ENCODE measurements at regions not wholly inside any gene's neighbourhood (a gene's known extent, or its start where the extent isn't known, plus 50 kb on each side); places are given as distances from the start of the nearest gene placed in this dataset.

DNA sequence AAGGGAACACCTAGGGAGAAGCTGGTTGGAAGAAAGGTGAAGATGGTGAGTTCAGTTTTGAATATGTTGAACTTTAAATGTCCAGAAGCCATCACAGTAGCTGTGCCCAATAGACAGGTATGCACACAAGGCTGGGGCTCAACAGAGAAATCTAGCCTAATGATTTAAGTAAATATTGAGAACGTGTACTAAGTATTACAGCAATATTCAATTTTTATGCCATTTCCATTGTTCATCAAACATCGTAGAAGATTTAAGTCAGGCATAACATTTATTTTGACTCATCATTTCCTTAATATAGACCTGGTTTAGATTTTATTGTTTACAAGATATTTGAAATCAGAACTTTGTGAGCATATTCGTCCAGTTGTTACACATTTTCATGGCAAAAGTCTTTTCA, 116.4 kb downstream of the HPGD start:
- no peak for ATAC-seq
- 81 to 85% (median 82%) methylated on average over 3 of the region's 3 CpGs for WGBS, 4 donors
- TF ChIP-seq POLR2A (IDR thresholded peaks at IDR 0.05): no peak
- TF ChIP-seq, protein P1, sequence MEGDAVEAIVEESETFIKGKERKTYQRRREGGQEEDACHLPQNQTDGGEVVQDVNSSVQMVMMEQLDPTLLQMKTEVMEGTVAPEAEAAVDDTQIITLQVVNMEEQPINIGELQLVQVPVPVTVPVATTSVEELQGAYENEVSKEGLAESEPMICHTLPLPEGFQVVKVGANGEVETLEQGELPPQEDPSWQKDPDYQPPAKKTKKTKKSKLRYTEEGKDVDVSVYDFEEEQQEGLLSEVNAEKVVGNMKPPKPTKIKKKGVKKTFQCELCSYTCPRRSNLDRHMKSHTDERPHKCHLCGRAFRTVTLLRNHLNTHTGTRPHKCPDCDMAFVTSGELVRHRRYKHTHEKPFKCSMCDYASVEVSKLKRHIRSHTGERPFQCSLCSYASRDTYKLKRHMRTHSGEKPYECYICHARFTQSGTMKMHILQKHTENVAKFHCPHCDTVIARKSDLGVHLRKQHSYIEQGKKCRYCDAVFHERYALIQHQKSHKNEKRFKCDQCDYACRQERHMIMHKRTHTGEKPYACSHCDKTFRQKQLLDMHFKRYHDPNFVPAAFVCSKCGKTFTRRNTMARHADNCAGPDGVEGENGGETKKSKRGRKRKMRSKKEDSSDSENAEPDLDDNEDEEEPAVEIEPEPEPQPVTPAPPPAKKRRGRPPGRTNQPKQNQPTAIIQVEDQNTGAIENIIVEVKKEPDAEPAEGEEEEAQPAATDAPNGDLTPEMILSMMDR (IDR thresholded peaks at IDR 0.05): no peak

DNA sequence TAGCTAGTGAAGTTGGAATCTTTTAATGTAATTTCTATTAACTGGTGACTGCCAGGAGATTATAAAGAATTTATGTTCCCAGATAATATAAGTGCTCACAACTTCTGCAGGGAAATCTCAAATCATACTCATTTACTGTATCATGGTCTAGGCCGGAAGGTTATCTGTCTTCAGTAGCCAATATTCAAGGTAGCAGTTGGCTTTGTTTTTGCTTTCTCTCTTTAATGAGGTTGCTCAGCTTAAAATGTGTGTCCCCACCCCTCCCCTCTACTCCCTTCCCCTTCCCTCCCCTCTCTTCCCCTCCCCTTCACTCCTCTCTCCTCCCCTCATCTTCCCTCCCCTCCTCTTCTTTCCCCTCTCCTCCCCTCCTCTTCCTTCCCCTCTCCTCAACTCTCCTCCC, 117.6 kb downstream of the HPGD start:
- Histone ChIP-seq H3K4me3 (no peak overlapping the region), H3K36me3 (no peaks in the 10 kb centered on the region), H3K4me1 (no peaks in the 10 kb centered on the region), H3K27me3 (peaks cover 0 to 5% (median 0%) of the 10 kb centered on the region in 9 donors), H3K9me3 (no peaks in the 10 kb centered on the region), H3K27ac (no peak overlapping the region)
- ATAC-seq (no peak), DNase-seq (no peak)
- TF ChIP-seq, protein P1 (IDR thresholded peaks at IDR 0.05): no peak
- no peak for TF ChIP-seq POLR2A (IDR thresholded peaks at IDR 0.05)
- WGBS, 4 donors: 70 to 82% (median 74%) methylated on average over 1 of the region's 1 CpG
- intact Hi-C loops (cut with DNase I): no loop called here

More for the DNA sequence above, 116.4 kb downstream of the HPGD start:
- Histone ChIP-seq H3K27ac (no peak overlapping the region), H3K4me1 (no peaks in the 10 kb centered on the region), H3K4me3 (no peak overlapping the region), H3K36me3 (no peaks in the 10 kb centered on the region), H3K9me3 (no peaks in the 10 kb centered on the region), H3K27me3 (peaks cover 0 to 5% (median 0%) of the 10 kb centered on the region in 9 donors)
- no peak for DNase-seq
- intact Hi-C loops (cut with DNase I): no loop called here

DNA sequence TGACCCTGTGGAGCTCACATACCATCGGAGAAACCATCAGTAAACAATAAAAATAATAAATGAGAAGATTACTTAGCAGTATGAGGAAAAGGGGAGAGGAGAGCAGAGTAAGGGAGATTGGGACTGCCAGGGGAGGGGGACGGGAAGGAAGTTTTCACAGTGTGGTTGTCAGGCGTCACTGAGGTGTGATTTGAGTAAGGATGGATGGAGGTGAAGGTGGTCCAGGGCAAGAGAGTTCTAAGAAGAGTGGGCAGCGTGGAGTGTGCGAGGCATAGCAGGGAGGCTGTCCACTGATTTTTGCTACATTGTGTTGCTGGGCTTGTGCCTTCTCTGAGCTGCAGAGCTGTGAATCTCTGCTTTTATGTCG, 119.1 kb downstream of the HPGD start:
- intact Hi-C loops (cut with DNase I): no loop called here
- Histone ChIP-seq H3K36me3 (no peaks in the 10 kb centered on the region), H3K4me3 (no peak overlapping the region), H3K27ac (no peak overlapping the region), H3K27me3 (peaks cover 0 to 5% (median 0%) of the 10 kb centered on the region in 9 donors), H3K4me1 (no peaks in the 10 kb centered on the region), H3K9me3 (no peaks in the 10 kb centered on the region)
- DNase-seq (no peak), ATAC-seq (no peak)
- 45 to 53% (median 51%) methylated on average over 6 of the region's 6 CpGs for whole genome bisulfite sequencing, 4 donors
- TF ChIP-seq, protein P1 (IDR thresholded peaks at IDR 0.05): no peak
- TF ChIP-seq POLR2A (IDR thresholded peaks at IDR 0.05): no peak

DNA sequence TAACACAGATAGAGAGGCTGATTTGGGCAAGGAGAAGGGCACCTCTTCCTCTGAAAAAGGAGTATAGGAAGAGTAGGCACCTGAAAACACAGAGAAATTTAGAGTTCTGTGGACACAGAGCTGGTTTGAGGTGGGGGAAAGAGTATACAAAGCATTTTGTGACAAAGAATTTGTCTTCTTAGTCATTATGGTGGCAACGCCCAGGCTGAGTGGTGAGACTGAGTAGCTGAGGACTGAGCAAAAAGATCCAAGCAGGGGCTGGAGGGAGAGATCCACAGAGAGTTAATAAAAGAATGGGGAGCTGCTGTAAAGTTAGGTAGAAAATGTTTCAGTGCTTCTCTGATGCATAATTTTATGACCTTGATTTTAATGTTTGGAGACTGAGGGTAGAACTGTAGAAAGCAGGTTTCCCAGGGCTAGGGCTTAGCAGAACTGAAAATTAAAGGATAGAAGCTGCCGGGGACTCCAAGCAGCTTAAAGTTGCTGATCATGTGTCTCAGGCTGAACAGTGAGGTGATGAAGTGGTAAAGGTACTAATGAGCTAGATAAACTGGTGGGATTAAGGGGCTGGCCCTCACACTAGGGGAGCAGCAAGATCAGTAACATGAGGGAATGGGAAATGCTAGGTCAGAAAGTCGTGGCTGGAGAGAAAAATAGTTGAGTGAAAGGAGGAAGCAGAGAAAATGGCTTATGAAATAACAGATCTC, 118.9 kb downstream of the CEP44 start:
- WGBS, 4 donors: 48 to 53% (median 50%) methylated on average over 3 of the region's 3 CpGs
- no peak for ATAC-seq

More for the DNA sequence above, 118.9 kb downstream of the CEP44 start:
- H3K27me3 ChIP-seq: peaks cover 0 to 5% (median 0%) of the 10 kb centered on the region in 9 donors
- no peak for TF ChIP-seq POLR2A (IDR thresholded peaks at IDR 0.05)
- TF ChIP-seq, protein P1 (IDR thresholded peaks at IDR 0.05): no peak
- intact Hi-C loops (cut with DNase I): no loop called here
- no peaks in the 10 kb centered on the region for H3K36me3 ChIP-seq
- H3K27ac ChIP-seq: no peak overlapping the region
- no peaks in the 10 kb centered on the region for H3K4me1 ChIP-seq
- H3K4me3 ChIP-seq: no peak overlapping the region
- no peaks in the 10 kb centered on the region for H3K9me3 ChIP-seq
- DNase-seq: no peak

Measured in heart left ventricle (tissue), 16 donors.